Calu3 (cell line): ENCODE measurements at regions not wholly inside any gene's neighbourhood (a gene's known extent, or its start where the extent isn't known, plus 50 kb on each side); places are given as distances from the start of the nearest gene placed in this dataset.

Experiments
- BruUV-seq: library from RNA; stranded (reverse); fragments of 400-500 nt; replicated peaks from 2 replicates; lab custom pipeline; 2021; lab: Mats Ljungman, UMichigan
- CTCF ChIA-PET: fragments of 300-600 bp; sonication (Branson Sonifier 250); formaldehyde crosslinking; loops from one replicate; lab custom pipeline; 2022; ENCODE audit warnings: antibody characterized with exemption; lab: Charles Lee
- DNase-seq: peaks from one replicate; pipeline ENCODE4 v3.0.0; 2022
- H3K27ac Mint-ChIP-seq: one replicate; pipeline ENCODE4 v1.8.0; 2022; ENCODE audit warnings: mixed read lengths; ENCODE audit not compliant: unreplicated experiment
- H3K27me3 Mint-ChIP-seq: one replicate; pipeline ENCODE4 v1.8.0; 2022; ENCODE audit warnings: mixed read lengths; ENCODE audit not compliant: unreplicated experiment
- H3K36me3 Mint-ChIP-seq: one replicate; pipeline ENCODE4 v1.8.0; 2022; ENCODE audit warnings: mild to moderate bottlenecking, moderate library complexity, mixed read lengths; ENCODE audit not compliant: insufficient read depth, unreplicated experiment
- H3K4me1 Mint-ChIP-seq: one replicate; pipeline ENCODE4 v1.8.0; 2022; ENCODE audit warnings: mild to moderate bottlenecking, low read depth, mixed read lengths; ENCODE audit not compliant: unreplicated experiment
- H3K4me3 Mint-ChIP-seq: one replicate; pipeline ENCODE4 v1.8.0; 2022; ENCODE audit warnings: mild to moderate bottlenecking, low read depth, moderate library complexity, mixed read lengths; ENCODE audit not compliant: unreplicated experiment
- H3K9me3 Mint-ChIP-seq: one replicate; pipeline ENCODE4 v1.8.0; 2022; ENCODE audit warnings: low read depth, mixed read lengths; ENCODE audit not compliant: unreplicated experiment
- intact Hi-C: fragments of 100-400 bp; cut with micrococcal nuclease; formaldehyde crosslinking; loops from one replicate; pipeline ENCODE4 v1.10.0; 2022; ENCODE audit not compliant: unreplicated experiment
- TF ChIP-seq, protein P1 (sequence below): fragments of 200-600 bp; IDR thresholded peaks from one replicate; pipeline ENCODE4 v1.8.0; 2022; ENCODE audit warnings: antibody characterized with exemption; ENCODE audit not compliant: unreplicated experiment

DNA sequence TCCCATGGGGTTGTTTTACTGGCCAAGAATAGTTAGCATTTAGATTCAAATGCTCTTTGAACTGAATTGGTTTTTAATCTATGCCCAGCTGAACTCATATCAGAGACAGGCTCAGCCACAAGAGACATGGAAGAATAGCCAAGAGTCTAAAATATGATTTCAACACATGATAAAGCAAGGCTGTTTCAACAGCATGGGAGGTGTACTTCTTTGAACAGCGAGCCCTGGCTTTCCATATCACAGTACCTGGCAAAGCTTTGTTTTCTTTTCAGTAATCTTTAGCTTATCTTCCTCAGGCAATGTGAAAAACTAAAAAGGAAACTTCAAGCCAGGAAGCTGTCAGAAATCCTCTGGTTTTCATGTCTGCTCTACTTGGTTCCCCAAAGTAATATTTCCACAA is 413.6 kb upstream of the ADAMTS9 start:
- Mint-ChIP-seq H3K27me3 (no peaks in the 10 kb centered on the region), H3K9me3 (no peaks in the 10 kb centered on the region), H3K36me3 (no peaks in the 10 kb centered on the region), H3K4me1 (no peaks in the 10 kb centered on the region), H3K27ac (no peak overlapping the region), H3K4me3 (no peak overlapping the region)
- no peak for DNase-seq
- CTCF ChIA-PET, result interaction anchor here (0.7 kb wide), 1 partner anchor 932 kb away, joined by 3 read pairs; no protein-coding TSS in a partner anchor
- BruUV-seq, result no TSS peak
- TF ChIP-seq, protein P1, sequence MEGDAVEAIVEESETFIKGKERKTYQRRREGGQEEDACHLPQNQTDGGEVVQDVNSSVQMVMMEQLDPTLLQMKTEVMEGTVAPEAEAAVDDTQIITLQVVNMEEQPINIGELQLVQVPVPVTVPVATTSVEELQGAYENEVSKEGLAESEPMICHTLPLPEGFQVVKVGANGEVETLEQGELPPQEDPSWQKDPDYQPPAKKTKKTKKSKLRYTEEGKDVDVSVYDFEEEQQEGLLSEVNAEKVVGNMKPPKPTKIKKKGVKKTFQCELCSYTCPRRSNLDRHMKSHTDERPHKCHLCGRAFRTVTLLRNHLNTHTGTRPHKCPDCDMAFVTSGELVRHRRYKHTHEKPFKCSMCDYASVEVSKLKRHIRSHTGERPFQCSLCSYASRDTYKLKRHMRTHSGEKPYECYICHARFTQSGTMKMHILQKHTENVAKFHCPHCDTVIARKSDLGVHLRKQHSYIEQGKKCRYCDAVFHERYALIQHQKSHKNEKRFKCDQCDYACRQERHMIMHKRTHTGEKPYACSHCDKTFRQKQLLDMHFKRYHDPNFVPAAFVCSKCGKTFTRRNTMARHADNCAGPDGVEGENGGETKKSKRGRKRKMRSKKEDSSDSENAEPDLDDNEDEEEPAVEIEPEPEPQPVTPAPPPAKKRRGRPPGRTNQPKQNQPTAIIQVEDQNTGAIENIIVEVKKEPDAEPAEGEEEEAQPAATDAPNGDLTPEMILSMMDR, result no peak
- intact Hi-C loops, result no loop called here

DNA sequence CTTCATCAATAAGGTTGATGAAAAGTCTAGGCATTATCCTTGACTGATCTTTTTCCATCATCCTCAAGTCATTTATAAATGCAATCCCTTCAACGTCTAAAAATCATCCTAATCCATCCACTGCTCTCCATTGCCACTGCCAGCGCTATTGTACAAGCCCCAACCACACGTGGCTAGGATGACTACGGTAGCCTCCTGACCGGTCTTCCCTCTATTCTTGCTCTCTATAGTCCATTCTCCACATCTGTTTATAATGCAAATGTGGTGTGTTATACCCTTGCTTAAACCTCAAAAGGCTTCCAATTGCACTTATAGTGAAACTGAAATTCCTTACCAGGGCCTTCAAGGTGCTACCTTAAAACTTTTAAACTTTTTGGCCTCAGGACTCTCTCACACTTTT is 410.6 kb upstream of the ADAMTS9 start:
- H3K4me1 Mint-ChIP-seq, result no peaks in the 10 kb centered on the region
- intact Hi-C loops, result no loop called here
- no TSS peak for BruUV-seq

DNA sequence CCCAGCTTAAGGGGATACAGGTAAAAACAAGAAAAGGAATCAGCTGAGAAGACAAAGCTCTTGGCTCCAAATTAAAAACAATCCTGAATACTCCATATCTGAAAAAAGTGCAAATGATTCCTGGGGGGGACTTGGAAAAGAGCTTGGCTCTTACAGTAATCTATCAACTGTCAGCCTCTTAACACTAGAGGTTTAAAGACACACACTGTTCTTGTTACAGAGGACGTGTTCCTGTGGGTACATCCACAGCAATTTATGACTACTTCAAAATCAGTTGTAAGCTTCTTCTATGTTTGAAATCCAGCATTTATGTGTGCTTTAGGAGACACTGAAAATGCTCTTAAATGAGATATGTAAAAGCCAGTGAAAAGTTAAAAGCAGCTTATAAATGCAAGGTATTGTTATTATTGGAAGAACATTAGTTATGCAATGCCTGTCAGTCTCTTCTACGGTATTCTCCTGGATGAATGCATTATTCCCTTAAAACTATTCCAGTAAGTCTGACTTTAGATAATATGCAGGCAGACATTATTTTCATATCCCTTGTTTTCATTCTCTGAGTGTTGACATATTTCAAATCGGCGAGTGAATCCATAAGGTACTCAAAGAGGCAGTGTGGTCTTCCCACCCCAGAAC is 408.4 kb upstream of the ADAMTS9 start:
- Mint-ChIP-seq H3K4me1 (no peaks in the 10 kb centered on the region), H3K9me3 (no peaks in the 10 kb centered on the region), H3K36me3 (no peaks in the 10 kb centered on the region), H3K27ac (no peak overlapping the region), H3K4me3 (no peak overlapping the region), H3K27me3 (no peaks in the 10 kb centered on the region)
- CTCF ChIA-PET, result interaction anchor here (0.7 kb wide), 1 partner anchor 9 kb away, joined by 3 read pairs; no protein-coding TSS in a partner anchor
- intact Hi-C loops, result no loop called here
- DNase-seq, result no peak
- TF ChIP-seq, protein P1, result no peak
- no TSS peak for BruUV-seq

More for the DNA sequence above, 410.6 kb upstream of the ADAMTS9 start:
- TF ChIP-seq, protein P1, result no peak
- Mint-ChIP-seq H3K27me3 (no peaks in the 10 kb centered on the region), H3K36me3 (no peaks in the 10 kb centered on the region), H3K27ac (no peak overlapping the region), H3K9me3 (no peaks in the 10 kb centered on the region), H3K4me3 (no peak overlapping the region)
- no peak for DNase-seq
- CTCF ChIA-PET, result no interaction called here

DNA sequence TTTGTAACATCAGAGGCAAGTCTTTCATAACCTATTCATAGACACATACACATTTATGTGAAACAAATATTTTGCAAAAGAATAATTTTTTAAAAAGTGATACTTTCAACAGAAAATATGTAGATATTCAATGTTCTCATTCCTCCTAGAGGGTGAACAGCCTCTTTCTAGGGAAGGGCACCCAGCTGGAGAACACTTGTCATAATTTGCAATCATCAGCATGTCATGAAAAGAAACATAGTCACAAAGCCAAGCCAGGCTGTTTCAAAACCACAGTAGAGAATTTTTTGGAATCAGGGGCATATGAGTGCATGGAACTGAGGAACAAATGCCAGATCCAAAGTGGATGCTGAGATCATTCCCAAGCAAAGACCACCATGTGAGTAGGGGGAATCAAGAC is 406.9 kb upstream of the ADAMTS9 start:
- intact Hi-C loops, result no loop called here
- no peak overlapping the region for H3K4me3 Mint-ChIP-seq
- no peak overlapping the region for H3K27ac Mint-ChIP-seq
- H3K36me3 Mint-ChIP-seq, result no peaks in the 10 kb centered on the region
- H3K4me1 Mint-ChIP-seq, result no peaks in the 10 kb centered on the region
- CTCF ChIA-PET, result interaction anchor here (1.2 kb wide), 1 partner anchor 8 kb away, joined by 6 read pairs; no protein-coding TSS in a partner anchor
- H3K27me3 Mint-ChIP-seq, result no peaks in the 10 kb centered on the region
- TF ChIP-seq, protein P1, result no peak
- H3K9me3 Mint-ChIP-seq, result no peaks in the 10 kb centered on the region
- BruUV-seq, result no TSS peak
- DNase-seq, result no peak
